ENCODE measurements at regions not wholly inside any gene's neighbourhood (a gene's known extent, or its start where the extent isn't known, plus 50 kb on each side); places are given as distances from the start of the nearest gene placed in this dataset.

GRCh38 chr12:66062290-66062625 lies 68.3 kb downstream of the LLPH start:
- Histone ChIP-seq H3K79me2 (ENCODE audit: insufficient read depth, low read length) (no peaks in the 10 kb centered on the region), H3K27me3 (ENCODE audit: control insufficient read depth in 1 of 2, insufficient read depth in 2 of 2, low read length in 2 of 2) (no peaks in the 10 kb centered on the region), H3K4me1 (ENCODE audit: insufficient read depth, low read length) (peaks cover 34% of the 10 kb centered on the region), H3K4me3 (replicated peaks in 1 of 3; ENCODE audit: insufficient read depth in 1 of 3, low read depth in 2 of 3, low read length in 3 of 3) (no peak overlapping the region), H3K9ac (ENCODE audit: insufficient read depth, low read depth, low read length) (no peak overlapping the region), H2AFZ (ENCODE audit: low read length) (no peak overlapping the region), H4K20me1 (ENCODE audit: insufficient read depth, low read length) (no peaks in the 10 kb centered on the region), H3K27ac (ENCODE audit: extremely low read length, insufficient read depth, low read length) (no peak overlapping the region), H3K36me3 (replicated peaks in 1 of 2; ENCODE audit: control insufficient read depth in 1 of 2, insufficient read depth in 2 of 2, low read length in 2 of 2) (no peaks in the 10 kb centered on the region), H3K4me2 (ENCODE audit: low read depth, low read length) (no peak overlapping the region), H3K9me3 (ENCODE audit: low read length) (no peaks in the 10 kb centered on the region)
- DNase-seq (ENCODE audit: low spot score) (no peak), ATAC-seq (no peak), FAIRE-seq (no peak)
- in situ Hi-C loops (cut with HindIII; ENCODE audit: extremely low pct_ligation_motif_present, low pct_unique_long_range_greater_than_20kb) = no loop called here
- ChIA-PET CTCF (ENCODE audit: low intra/inter-chr PET ratio, low total read pairs) (no interaction called here), POLR2A (no interaction called here)
- intact Hi-C loops (cut with micrococcal nuclease; ENCODE audit: unreplicated experiment) = loop anchor here (10.0 kb wide), 1 partner anchor 57 kb away; no protein-coding TSS in a partner anchor
- TF ChIP-seq HDAC1 (CRISPR knock-in tag; IDR thresholded peaks at IDR 0.05) (no peak), ATRX (CRISPR knock-in tag; IDR thresholded peaks at IDR 0.05; ENCODE audit: borderline replicate concordance) (no peak), ZNF644 (CRISPR knock-in tag; IDR thresholded peaks at IDR 0.05; ENCODE audit: low read depth) (no peak), MEF2D (CRISPR knock-in tag; IDR thresholded peaks at IDR 0.05) (no peak), SMC3 (IDR thresholded peaks at IDR 0.05; ENCODE audit: low read length) (no peak), TSC22D2 (CRISPR knock-in tag; IDR thresholded peaks at IDR 0.05; ENCODE audit: borderline replicate concordance) (no peak), POLR2AphosphoS5 (IDR thresholded peaks at IDR 0.05; ENCODE audit: low read depth, low read length) (no peak), NFE2L2 (IDR thresholded peaks at IDR 0.05; ENCODE audit: low read length) (no peak), ATF7-NPFF (CRISPR knock-in tag; IDR thresholded peaks at IDR 0.05; ENCODE audit: low read depth) (no peak)
- TF ChIP-seq, protein P1, sequence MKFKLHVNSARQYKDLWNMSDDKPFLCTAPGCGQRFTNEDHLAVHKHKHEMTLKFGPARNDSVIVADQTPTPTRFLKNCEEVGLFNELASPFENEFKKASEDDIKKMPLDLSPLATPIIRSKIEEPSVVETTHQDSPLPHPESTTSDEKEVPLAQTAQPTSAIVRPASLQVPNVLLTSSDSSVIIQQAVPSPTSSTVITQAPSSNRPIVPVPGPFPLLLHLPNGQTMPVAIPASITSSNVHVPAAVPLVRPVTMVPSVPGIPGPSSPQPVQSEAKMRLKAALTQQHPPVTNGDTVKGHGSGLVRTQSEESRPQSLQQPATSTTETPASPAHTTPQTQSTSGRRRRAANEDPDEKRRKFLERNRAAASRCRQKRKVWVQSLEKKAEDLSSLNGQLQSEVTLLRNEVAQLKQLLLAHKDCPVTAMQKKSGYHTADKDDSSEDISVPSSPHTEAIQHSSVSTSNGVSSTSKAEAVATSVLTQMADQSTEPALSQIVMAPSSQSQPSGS (CRISPR knock-in tag; IDR thresholded peaks at IDR 0.05) = no peak
- no TSS peak for BruUV-seq (replicated peaks)
- WGBS (ENCODE audit: low lambda C conversion rate) = 98% methylated on average over 3 of the region's 3 CpGs

Data from HepG2 (cell line).